Pons (tissue), 1 donor: ENCODE measurements at regions not wholly inside any gene's neighbourhood (a gene's known extent, or its start where the extent isn't known, plus 50 kb on each side); places are given as distances from the start of the nearest gene placed in this dataset.

Experiments
- DNase-seq: peaks from one replicate; pipeline ENCODE4 v3.0.0-alpha.2; 2016; ENCODE audit warnings: low spot score

DNA sequence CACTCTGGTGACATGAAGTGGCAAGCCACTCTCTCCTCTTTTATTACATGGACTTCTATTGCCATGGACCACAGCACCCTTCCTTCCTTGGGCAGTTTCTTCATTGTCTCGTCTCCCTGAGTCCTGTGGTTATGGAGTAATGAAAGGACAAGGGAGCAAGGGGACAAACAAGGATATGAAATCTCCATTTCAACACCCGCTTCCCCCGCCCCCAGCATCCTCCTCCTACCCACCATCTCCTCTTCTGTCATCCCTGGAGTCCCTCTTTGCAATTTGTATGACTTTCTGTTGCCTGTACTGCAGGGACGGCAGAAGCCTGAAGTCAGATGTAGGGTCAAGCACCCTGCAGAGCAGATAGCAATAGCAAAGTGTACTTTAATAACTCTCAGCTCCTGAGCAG, 300.7 kb upstream of the CLINT1 start:
- DNase-seq = no peak

DNA sequence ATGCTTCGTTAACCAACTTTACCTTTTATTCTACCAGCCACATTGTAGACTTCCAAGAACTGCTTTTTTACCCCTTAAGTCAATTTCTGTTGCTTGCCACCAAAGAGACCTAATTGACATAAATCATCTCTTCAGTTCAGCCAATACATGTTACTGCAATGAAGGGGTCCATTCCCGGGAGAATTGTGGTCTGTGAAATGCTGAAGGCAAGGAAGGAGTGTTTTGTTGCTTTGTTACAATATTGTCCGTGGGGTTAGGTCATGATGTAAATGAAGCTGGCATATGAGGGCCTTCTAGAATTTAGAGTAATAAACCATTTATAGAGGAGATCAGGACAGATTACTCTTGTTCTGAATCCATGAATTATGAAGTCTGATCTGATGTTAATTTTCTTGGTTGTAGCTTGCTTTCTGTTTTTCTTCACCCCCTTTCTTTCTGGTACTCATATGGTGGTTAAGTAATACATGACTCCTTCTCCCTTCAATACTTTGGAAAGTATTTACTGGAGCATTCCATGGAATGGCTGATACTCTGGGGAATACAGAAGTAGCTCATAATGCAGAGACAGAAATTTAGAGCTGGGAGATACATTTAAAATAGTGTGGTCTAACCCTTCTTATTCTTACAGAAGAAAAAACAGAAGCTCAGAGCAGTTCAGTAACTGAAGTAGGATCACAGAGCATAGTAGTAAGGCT, 297.0 kb upstream of the CLINT1 start:
- DNase-seq = no peak

DNA sequence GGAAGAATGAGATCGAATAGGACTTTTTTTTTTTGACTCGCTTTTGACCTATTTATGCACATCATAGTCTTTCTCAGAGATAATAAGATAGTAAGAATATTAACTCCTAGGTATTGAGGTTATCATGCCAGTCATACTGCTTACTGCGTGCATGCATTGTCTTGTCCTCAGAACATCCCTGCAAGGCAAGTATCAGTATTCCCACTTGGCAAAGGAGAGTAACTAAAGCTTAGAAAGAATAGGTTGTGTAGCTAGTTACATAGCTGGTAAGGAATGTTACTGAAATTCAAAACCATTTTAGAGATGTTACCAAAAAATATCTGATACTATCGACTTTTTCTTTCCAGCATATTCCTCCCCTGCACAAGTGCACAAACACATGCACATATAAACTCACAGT, 296.1 kb upstream of the CLINT1 start:
- DNase-seq = no peak

DNA sequence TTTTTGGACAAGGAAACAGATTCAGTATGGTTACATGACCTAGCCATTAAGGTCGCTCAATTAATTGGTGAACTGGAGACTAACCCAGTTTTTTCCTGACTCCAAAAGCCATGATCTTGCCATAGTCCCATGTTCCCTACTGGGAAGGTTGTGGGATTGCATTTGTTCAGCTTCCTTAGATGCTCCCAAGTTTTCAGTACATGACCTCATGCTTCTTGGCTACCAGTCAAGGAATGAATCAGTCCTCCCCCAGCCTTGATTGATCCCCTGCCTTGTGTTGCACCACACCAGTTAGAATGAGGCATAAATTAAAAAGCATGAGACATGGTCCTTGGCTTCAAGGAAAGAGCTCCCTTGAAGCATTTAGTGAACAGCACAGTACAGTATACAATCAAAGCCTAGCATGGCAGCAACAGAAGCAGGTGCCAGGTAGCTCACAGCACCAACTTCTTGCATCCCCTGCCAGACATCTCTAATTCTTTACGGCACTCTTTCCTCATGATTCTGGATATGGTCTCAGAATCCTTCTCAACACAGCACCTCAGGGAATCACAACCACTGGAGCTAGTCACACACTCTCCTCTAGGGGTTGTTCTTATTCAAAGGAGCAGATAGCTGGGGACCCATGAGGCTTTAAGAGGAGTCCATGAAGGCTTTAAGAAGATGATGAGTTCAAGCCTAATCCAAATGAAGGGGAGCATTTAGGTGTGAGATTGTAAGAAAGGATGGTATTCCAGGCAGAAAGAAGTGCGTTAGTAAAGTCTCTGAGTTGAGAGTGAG, 295.5 kb upstream of the CLINT1 start:
- no peak for DNase-seq

DNA sequence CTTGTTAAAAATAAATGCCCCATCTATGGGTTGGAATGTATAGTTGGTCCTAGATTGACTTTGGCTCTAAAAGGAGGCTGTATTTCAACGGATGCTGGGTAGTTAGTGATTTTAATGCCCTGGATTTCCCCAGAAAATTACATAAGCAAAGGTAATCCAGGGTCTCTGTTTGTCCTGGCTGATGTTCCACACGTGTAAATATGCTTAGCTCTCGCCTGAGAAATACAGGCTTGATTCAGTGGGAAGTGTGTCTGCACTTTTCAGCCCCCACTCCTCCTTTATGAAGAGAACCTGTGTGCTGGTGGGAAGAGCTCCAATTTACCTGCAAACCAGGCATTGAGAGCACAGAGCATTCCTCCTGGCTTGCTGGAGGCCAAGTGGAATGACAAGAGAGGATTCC, 294.6 kb upstream of the CLINT1 start:
- DNase-seq = no peak

DNA sequence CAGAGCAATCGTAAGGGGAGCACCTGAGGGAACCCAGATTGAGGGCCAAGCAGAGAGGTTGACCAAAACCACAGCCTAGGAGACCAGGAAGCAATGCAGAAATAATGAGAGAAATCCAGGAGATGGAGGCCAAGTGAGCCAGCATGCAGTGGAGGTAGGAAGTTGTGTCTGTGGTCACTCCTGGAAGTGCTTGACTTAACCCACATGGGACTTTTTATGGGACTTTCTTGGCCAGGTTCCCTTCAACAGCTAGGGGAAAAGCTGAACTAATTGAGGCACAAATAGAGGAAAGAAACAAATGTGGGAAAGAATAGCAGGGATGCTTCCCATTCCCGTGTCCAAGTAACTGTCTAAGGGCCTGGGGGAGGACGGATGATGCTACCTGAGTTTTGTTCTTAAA, 293.2 kb upstream of the CLINT1 start:
- DNase-seq = no peak

DNA sequence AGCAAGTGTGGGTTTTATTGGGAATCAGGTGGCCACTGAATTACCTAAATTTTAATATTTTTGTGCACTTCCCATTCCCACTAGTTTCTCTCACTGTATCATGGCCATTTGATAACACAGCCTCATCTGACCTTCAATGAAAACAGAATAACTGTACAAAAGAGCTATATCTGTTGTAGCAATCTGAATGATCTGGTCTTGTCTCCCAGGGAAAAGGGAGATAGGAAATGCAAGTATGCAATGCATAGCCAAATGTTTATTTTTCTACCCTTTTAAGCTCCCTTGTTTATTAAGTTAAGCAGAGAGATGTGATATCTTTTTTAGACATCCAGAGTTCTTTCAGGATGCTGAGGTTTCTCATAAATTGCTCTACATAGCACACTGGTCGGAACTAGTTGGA, 288.3 kb upstream of the CLINT1 start:
- no peak for DNase-seq

DNA sequence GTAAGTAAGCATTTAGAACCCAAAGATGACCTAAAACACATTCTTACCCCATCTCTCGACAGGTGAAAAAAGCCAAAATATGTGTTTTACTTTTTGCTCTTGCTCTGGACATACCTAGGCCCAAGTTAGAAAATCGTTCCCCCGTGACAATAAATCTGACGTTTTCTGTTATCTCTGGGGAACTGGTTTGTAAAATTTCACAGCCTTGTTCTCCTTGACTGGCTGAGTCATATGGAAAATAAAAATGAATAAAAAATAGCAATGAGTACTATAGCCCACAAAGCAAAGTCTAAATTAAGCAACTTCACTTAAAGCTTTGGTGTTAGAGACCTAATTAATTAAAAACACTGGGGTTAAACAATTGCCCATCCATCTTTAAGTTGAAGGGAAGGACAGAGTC, 286.9 kb upstream of the CLINT1 start:
- no peak for DNase-seq

DNA sequence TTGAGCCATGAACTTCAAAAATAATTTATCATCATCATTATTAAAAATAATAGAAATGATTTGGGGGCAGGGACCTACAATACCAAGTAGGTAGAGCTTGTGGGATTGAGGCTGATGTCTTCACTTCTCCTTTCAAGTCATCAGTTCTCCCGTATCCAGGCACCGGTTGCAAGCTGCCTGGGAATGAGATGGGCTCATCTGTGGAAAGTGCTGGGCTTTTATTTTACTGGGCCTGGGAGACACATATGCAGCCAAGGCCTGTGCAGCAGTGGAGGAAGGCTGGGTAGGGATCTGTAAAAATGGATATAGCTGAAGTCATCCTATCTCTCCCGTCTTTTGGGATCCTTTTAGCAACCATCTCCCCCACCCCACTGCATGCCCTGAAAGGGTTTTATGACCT, 284.1 kb upstream of the CLINT1 start:
- no peak for DNase-seq

DNA sequence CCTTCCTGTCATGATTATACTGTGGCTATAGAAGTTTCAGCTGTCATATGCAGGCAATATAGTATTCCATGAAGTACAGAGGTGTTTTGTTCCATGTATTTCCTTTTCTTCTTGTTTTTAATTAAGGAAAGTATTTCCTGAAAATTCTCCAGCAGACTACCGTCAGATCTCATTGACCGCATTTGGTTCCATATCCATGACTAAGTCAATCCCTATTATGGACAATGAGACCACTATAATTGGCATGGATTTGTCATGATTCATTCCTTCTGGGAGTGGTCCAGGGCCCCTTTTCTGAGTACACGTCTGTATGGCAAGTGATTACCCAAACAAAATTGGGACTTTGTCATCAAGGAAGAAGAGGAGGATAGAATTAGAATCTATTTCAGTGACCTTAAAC, 283.2 kb upstream of the CLINT1 start:
- DNase-seq = no peak

DNA sequence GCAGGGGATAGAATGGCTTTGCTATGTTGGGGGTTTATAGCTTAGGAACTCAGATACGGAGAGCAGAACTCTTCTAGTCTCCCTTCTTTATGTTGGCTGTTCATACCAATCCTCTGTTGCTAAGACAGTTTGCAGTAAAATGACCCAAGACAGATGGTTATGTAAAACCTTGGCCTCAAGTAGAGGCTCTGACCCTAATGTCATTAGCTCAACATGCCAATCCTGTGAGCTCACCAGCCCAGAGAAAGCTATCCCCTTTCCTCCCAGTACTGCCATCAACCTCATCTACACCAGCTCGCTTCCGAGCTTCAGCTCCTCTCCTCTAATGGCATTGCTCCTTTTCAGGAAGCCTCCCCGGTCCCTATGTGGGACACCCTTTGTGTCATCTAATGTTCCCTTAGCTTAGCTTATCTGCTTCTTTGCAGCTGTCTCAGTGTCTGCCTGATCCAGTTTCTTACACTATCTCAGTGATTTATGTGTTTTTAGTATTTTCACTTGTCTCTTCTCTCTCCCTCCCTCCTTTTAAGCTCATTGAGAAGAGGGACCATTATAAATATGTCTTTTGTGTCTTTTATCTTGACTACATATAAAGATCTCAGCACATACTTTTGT, 281.3 kb upstream of the CLINT1 start:
- no peak for DNase-seq

DNA sequence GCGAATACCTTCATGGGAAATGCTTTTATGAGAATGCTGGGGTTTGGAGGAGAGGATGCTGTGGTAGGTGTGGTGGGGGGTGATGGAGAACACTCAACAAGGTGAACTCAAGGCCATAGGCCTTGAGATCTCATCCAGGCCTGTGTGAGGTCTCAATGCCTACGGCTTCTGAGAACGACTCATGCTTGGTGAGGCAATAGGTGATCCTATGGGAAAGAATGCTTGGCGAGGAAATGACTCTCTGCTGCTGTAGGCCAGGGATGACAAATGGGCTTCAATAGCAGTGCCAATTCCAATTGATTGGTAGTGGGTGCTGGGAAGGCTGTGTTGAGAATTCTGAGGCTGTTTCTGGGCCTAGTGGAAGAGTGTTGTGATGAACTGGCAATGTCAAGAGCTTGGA, 280.2 kb upstream of the CLINT1 start:
- no peak for DNase-seq

DNA sequence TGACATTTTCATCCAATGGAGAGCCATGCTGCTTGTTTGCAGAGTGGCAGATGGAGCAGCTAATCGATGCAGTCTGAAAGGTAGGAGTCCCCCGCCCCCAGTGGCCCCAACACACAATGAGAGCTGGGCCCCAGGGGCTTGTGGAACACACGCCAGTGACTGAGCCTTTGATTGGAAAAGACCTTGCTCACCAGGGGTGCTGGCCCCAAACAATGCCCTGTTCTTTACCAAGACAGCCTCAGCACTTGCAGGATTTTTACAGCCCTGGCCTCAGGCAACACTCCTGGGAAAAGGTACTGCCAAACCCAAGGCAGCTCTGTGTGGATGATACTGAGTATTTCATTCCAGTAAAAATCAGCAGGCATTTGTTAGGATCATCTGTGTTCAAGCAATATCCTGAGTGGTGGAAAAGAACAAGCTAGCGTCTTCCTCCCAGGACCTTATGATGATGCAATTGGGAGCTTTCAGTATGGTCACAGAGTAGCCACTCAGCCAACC, 276.8 kb upstream of the CLINT1 start:
- DNase-seq = no peak

DNA sequence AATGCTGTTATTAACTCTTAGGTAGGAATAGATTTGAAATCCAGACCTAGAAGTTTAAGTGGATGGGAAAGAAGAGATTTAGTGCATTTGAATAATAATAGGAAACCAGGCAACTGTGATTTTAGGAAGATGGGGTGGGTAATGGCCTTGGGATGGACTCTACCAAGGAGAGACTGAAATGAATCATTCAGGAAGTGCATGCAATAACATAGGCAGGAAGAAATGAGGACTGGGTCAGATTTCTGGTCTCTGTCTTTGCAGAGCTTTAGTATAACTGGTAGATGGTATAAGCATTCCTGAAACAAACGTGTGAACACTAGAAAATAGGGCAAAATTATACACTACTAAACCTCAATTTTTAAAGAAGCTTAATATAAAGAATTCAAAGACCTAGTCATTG, 274.4 kb upstream of the CLINT1 start:
- DNase-seq = no peak

DNA sequence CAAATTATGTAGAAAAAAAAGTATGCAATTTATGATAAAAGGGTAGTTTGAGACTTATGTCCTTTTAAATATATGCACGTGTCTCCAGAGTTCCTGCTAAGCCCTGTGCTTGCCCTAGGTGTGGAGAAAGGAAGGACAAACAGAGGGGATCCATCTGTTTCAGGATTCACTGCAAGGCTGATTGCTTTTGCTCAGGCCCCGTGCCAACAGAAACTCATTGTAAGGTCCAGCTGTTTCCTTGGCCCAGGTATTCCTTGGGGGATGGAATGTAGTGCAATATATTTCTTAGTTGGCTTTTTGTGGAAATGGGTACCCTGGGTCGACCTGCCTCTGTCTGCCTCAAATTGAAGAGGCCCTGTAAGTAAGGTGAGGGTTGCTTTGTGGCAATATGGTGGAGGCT, 268.6 kb upstream of the CLINT1 start:
- no peak for DNase-seq

DNA sequence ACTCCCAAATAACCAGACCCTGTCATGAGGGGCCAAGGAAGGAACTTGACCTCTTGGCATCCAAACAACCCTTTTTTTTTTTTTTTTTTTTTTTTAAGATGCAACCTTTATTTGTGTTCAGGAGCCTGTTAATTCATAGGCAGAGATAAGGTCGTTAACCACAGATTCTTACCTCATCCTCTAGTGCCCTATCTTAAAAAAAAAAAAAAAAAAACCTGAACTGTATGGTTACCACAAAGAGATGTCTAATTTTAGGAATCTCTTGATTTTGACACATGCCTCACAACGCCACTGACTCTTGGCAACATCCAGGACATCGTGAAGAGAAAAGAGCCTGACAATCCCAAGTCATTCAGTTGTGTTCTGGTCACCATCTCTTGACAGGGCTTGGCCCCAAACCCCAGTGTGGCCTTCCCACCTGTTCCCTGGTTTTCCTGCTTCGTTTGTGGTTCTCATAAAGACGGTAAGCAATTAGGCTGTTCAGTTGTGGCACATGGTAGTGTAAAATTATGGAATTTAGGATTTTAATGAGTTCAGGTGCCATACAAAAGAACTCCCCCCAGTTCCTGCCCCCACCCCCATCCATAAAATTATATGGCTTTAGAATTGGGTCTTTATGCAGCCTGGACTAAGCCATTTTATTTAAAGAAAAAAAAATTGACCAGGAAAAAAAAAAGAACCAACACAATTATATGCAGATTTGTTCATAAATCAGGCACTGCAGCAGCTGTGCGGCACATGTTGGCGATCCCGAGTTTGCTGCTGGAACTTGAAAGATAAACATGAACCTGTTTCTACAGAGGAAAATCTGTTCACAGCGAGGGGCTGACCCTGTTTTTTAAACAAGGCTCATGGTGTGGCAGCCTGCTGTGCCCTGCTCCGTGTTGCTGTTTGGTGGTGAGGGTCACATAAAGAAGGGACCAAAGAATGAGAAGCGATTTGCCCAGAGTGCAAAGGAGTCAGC, 267.8 kb upstream of the CLINT1 start:
- DNase-seq = no peak

DNA sequence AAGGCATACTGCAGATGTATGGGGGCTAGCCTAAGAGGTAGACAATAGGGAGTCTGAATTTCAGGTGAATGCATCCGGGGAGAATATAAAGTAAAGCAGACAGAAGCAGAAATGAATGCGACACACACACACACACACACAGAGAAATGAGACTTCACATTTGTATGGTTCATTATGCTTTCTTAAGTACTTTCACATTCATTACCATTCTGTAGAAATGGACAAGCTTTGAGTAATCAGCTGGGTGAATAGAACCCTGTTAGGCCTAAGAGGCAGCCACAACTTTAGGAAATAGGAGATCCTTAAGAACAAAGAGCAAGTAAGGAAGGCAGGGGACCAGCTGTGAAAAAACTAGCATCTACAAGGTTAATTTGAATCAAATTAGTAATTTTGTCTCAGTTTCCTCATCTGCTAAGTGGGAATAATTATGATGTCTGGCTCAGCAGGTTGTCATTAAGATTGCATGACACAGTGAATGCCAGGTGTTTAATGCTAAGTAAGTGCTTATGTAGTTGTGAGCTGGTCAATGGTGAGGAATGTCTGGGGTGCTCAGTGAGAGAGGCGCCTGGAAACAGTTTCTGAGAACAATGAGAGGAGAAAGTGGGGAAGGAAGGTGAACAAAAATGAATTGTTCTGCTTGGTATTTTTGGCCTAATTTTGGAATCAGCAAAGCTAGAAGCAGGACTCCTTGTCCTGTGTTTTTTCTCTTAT, 265.8 kb upstream of the CLINT1 start:
- no peak for DNase-seq

DNA sequence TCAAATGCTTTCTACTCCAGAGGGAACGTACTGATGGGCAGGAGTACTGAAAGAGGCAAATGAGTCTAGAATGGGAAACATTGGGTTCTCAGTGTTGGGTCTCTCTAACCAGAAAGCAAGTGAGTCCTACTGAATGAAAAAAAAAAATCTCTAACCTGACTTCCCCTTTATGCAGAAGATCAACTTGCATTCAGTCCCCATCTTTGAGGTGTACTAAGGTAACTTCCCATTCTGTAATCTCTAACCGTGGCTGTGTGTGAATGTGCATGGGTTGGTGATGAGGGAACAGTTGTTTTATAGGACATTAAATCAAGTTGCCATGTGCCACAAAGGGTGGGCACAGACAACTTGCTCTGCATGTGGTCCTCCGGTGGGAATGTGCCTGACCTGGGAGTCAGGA, 264.6 kb upstream of the CLINT1 start:
- DNase-seq = no peak

DNA sequence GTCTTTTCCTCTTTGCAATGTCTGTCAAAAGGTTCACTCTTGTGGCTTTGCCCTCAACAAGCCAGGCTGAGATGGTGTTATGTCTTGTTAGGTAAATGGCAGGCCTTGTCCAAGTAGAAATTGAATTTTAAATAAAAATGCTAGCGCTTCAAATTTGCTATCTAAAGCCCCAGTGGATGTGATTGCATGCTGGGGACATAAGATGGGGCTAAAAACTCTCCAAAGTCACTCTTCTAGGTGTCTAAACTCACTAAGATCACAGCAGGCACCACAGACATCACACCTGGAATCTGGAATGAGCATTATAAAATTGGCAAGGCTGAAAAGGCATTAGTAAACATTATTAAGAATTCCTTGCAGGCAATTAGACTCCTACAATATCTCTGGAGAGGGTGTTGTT, 262.7 kb upstream of the CLINT1 start:
- DNase-seq = no peak

DNA sequence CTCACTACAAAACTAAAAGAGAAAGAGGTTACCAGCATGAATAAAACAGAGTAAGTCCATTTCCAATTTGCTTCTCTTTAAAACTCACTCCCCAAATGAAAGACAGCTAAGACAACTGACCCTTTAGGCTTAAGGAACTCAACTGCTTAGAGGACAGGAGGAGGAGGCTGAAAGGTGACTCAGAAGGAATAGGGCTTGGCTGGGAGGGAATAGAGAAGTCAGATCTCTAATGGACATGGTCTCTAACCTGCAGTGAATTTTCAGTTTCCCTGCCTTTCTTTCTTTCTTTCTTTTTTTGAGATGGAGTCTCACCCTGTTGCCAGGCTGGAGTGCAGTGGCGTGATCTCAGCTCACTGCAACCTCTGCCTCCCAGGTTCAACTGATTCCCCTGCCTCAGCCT, 261.8 kb upstream of the CLINT1 start:
- DNase-seq = no peak

DNA sequence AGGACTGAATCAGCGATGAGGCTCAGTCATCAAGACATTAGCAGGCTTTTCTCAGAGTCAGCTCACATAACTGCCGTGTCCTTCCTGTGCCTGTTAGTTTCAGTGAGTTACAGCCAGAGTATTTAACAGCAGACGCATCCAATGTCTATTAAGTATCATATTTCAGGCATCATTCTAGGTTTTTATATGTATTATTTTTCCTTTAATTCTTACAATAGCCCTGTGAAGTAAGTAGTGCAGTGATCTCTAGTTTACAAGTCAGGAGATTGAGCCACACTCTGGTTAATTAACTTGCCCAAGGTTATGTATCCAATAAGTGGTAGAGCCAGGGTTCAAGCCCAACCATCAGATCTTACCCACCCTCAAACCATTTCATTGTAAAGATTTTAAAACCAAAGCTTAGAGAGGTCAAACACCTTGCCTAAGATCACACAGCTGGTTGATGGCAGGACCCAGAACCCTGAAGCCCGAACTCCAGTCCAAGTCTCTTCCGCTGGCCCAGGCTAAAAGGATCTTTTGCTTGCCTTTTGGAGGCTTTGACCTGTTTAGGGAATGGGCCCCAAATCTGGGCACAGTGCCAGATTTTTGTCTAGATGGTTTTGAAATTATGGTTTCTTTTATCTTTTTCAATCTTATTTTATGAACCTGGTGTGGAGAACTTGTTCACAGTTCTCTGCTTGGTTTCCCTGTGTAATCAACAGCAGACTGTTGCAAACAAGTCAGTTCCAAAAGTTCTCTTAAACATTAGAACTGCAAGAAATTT, 261.2 kb upstream of the CLINT1 start:
- no peak for DNase-seq
